ENCODE measurements at regions not wholly inside any gene's neighbourhood (a gene's known extent, or its start where the extent isn't known, plus 50 kb on each side); places are given as distances from the start of the nearest gene placed in this dataset.

GRCh38 chr3:147141516-147142288 lies 264.6 kb downstream of the ZIC4 start:
- TF ChIP-seq CTCF (IDR thresholded peaks at IDR 0.05) (no peak), REST (IDR thresholded peaks at IDR 0.05; ENCODE audit: insufficient read depth in 1 of 2, low read depth in 2 of 2, low read length in 1 of 2) (no peak), POLR2AphosphoS5 (IDR thresholded peaks at IDR 0.05; ENCODE audit: low read depth, low read length) (no peak), SIN3A (IDR thresholded peaks at IDR 0.05; ENCODE audit: borderline replicate concordance, insufficient read depth, low read depth, low read length) (no peak), TCF7L2 (IDR thresholded peaks at IDR 0.05; ENCODE audit: low read depth, low read length) (no peak)
